HFFc6 (cell line): ENCODE measurements at regions not wholly inside any gene's neighbourhood (a gene's known extent, or its start where the extent isn't known, plus 50 kb on each side); places are given as distances from the start of the nearest gene placed in this dataset.

ENCODE experiments used
- DNase-seq: peaks from one replicate; pipeline ENCODE4 v3.0.0-alpha.2; 2018
- H3K27ac Mint-ChIP-seq: 2 replicates; pipeline ENCODE4 v1.8.0; 2020; ENCODE audit warnings: mild to moderate bottlenecking, mixed read lengths
- H3K27me3 Mint-ChIP-seq: 2 replicates; pipeline ENCODE4 v1.8.0; 2021; ENCODE audit warnings: mild to moderate bottlenecking, moderate library complexity, mixed read lengths; ENCODE audit not compliant: insufficient read depth
- H3K36me3 Mint-ChIP-seq: 2 replicates; pipeline ENCODE4 v1.8.0; 2021; ENCODE audit warnings: low read depth, mixed read lengths
- H3K4me1 Mint-ChIP-seq: 2 replicates; pipeline ENCODE4 v1.8.0; 2020; ENCODE audit warnings: low read depth, mixed read lengths
- H3K4me3 Mint-ChIP-seq: 2 replicates; pipeline ENCODE4 v1.8.0; 2020; ENCODE audit warnings: mild to moderate bottlenecking, moderate library complexity, mixed read lengths
- H3K9me3 Mint-ChIP-seq: 2 replicates; pipeline ENCODE4 v1.8.0; 2020; ENCODE audit warnings: mild to moderate bottlenecking, mixed read lengths
- CTCF ChIP-seq: fragments of 200-600 bp; sonication (generic); IDR thresholded peaks from 2 replicates; pipeline ENCODE4 v1.5.0; 2021; ENCODE audit warnings: antibody characterized with exemption, mild to moderate bottlenecking

- Mint-ChIP-seq H3K36me3 (no peaks in the 10 kb centered on the region), H3K9me3 (no peaks in the 10 kb centered on the region), H3K27me3 (0 out of 2 replicates have a peak, but pooled peaks cover 2% of the 10 kb centered on the region), H3K4me1 (peaks cover 56% of the 10 kb centered on the region), H3K4me3 (no peak overlapping the region), H3K27ac (no peak overlapping the region)
- no peak for TF ChIP-seq CTCF
- no peak for DNase-seq
Observed at GRCh38 chr18:45164551-45164950, 450.7 kb upstream of the SLC14A2 start.

GRCh38 chr18:45165176-45165713 is 450.0 kb upstream of the SLC14A2 start:
- DNase-seq: no peak
- H3K4me3 Mint-ChIP-seq: no peak overlapping the region
- no peaks in the 10 kb centered on the region for H3K27me3 Mint-ChIP-seq
- TF ChIP-seq CTCF: no peak
- no peaks in the 10 kb centered on the region for H3K36me3 Mint-ChIP-seq
- H3K4me1 Mint-ChIP-seq: peaks cover 63% of the 10 kb centered on the region
- no peak overlapping the region for H3K27ac Mint-ChIP-seq
- H3K9me3 Mint-ChIP-seq: no peaks in the 10 kb centered on the region

GRCh38 chr18:45165871-45166270 is 449.4 kb upstream of the SLC14A2 start:
- Mint-ChIP-seq H3K27me3 (no peaks in the 10 kb centered on the region), H3K4me3 (peak overlapping the region; percentile 18; the same call in 1 of the 2 replicates), H3K4me1 (peaks cover 69% of the 10 kb centered on the region), H3K9me3 (no peaks in the 10 kb centered on the region), H3K36me3 (no peaks in the 10 kb centered on the region), H3K27ac (peak overlapping the region; percentile 89)
- no peak for TF ChIP-seq CTCF
- no peak for DNase-seq

GRCh38 chr18:45166341-45166835 is 448.9 kb upstream of the SLC14A2 start:
- no peaks in the 10 kb centered on the region for H3K27me3 Mint-ChIP-seq
- no peak for TF ChIP-seq CTCF
- peak; percentile 97 for DNase-seq
- peak overlapping the region; percentile 74 for H3K4me3 Mint-ChIP-seq
- H3K36me3 Mint-ChIP-seq: no peaks in the 10 kb centered on the region
- H3K9me3 Mint-ChIP-seq: no peaks in the 10 kb centered on the region
- H3K27ac Mint-ChIP-seq: peak overlapping the region; percentile 89
- peaks cover 74% of the 10 kb centered on the region for H3K4me1 Mint-ChIP-seq

- Mint-ChIP-seq H3K9me3 (no peaks in the 10 kb centered on the region), H3K4me1 (peaks cover 80% of the 10 kb centered on the region), H3K27me3 (no peaks in the 10 kb centered on the region), H3K4me3 (peak overlapping the region; percentile 74), H3K27ac (peak overlapping the region; percentile 89), H3K36me3 (no peaks in the 10 kb centered on the region)
- DNase-seq: peak; percentile 76
- no peak for TF ChIP-seq CTCF
Observed at GRCh38 chr18:45166836-45167551, 448.3 kb upstream of the SLC14A2 start.
